ENCODE measurements at regions not wholly inside any gene's neighbourhood (a gene's known extent, or its start where the extent isn't known, plus 50 kb on each side); places are given as distances from the start of the nearest gene placed in this dataset.

DNA sequence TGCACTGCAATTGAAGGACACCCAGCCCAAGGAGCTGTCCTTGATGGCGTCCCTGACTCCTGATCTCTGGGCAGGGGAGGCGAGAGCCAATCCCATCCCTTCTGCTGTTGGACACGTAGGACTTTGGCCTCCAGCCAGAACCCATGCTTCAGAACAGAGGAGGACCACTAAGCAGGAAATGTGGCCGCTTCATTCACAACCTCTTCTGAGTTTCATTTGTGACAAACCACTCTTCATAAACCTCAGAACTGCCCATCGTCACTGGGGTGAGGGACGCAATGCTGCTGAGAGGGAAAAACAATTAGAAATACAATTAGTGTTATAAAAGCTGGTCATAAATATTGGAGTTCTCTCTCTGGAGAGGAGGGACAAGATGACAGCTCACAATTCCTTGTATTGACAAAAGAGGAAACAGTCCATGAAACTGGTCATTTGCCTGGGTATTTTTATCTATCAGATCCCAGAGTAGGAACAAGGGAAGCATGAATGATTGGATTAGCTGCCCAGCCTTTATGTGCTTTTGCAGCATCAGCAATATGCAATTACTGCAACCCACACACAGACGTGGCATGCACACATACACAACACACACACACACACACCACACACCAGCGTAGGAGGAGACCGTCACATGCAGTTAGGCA lies 216.5 kb upstream of the CADM1 start:
- TF ChIP-seq KMT2B (CRISPR knock-in tag; IDR thresholded peaks at IDR 0.05): no peak
- peak; percentile 55 for TF ChIP-seq MAFF (IDR thresholded peaks at IDR 0.05; ENCODE audit: low read depth, low read length)
- peak; percentile 67 to 73; a peak in 3 of 4 replicates for TF ChIP-seq MAFK (conservative IDR thresholded peaks at IDR 0.05 in 1 of 2, IDR thresholded peaks at IDR 0.05 in 1 of 2; ENCODE audit: low read length in 2 of 2)
- TF ChIP-seq ZNF337 (CRISPR knock-in tag; IDR thresholded peaks at IDR 0.05; ENCODE audit: borderline replicate concordance, low read depth): no peak
- no peak for TF ChIP-seq HOXA5 (CRISPR knock-in tag; IDR thresholded peaks at IDR 0.05)
- Histone ChIP-seq H3K27me3 (ENCODE audit: control insufficient read depth in 1 of 2, insufficient read depth in 2 of 2, low read length in 2 of 2) (peaks cover 0 to 9% of the 10 kb centered on the region in 2 experiments; a peak in 2 of 5 replicates), H2AFZ (ENCODE audit: low read length) (no peak overlapping the region), H3K9me3 (ENCODE audit: low read length) (peaks cover 6% of the 10 kb centered on the region; the same call in 1 of the 2 replicates), H3K9ac (ENCODE audit: insufficient read depth, low read depth, low read length) (no peak overlapping the region), H4K20me1 (ENCODE audit: insufficient read depth, low read length) (no peaks in the 10 kb centered on the region), H3K36me3 (replicated peaks in 1 of 2; ENCODE audit: control insufficient read depth in 1 of 2, insufficient read depth in 2 of 2, low read length in 2 of 2) (no peaks in the 10 kb centered on the region), H3K4me1 (ENCODE audit: insufficient read depth, low read length) (no peaks in the 10 kb centered on the region), H3K27ac (ENCODE audit: extremely low read length, insufficient read depth, low read length) (no peak overlapping the region), H3K4me3 (replicated peaks in 1 of 3; ENCODE audit: insufficient read depth in 1 of 3, low read depth in 2 of 3, low read length in 3 of 3) (no peak overlapping the region), H3K4me2 (ENCODE audit: low read depth, low read length) (no peak overlapping the region), H3K79me2 (ENCODE audit: insufficient read depth, low read length) (no peaks in the 10 kb centered on the region)
- DNase-seq (ENCODE audit: low spot score) (no peak), FAIRE-seq (no peak), ATAC-seq (no peak)
- ChIA-PET POLR2A (no interaction called here), CTCF (ENCODE audit: low intra/inter-chr PET ratio, low total read pairs) (no interaction called here)
- intact Hi-C loops (cut with micrococcal nuclease; ENCODE audit: unreplicated experiment): no loop called here
- in situ Hi-C loops (cut with HindIII; ENCODE audit: extremely low pct_ligation_motif_present, low pct_unique_long_range_greater_than_20kb): no loop called here
- WGBS (ENCODE audit: low lambda C conversion rate): 58% methylated on average over 7 of the region's 9 CpGs
- BruUV-seq (replicated peaks): no TSS peak

DNA sequence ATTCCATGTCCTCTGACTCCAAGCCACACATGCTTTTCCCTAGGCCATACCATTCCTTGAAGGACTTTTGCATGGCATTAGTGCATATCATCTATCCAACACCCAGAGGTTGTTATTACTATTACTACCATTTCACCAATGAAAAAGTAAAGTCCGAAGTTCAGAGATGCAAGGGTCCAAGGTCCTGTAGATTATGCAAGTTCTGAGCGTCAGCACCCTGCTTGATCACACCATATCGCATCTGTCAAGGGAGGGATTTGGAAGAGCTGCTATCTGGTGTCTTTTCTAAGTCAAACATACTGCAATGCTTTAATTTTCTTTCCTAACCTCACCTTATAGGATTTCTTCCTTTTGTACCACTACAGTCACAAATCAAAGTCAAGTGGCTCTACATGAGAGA lies 214.7 kb upstream of the CADM1 start:
- Histone ChIP-seq H3K4me1 (ENCODE audit: insufficient read depth, low read length) (no peaks in the 10 kb centered on the region), H2AFZ (ENCODE audit: low read length) (no peak overlapping the region), H3K4me3 (replicated peaks in 1 of 3; ENCODE audit: insufficient read depth in 1 of 3, low read depth in 2 of 3, low read length in 3 of 3) (no peak overlapping the region), H3K79me2 (ENCODE audit: insufficient read depth, low read length) (no peaks in the 10 kb centered on the region), H4K20me1 (ENCODE audit: insufficient read depth, low read length) (no peaks in the 10 kb centered on the region), H3K27me3 (ENCODE audit: control insufficient read depth in 1 of 2, insufficient read depth in 2 of 2, low read length in 2 of 2) (peaks cover 0 to 12% of the 10 kb centered on the region in 2 experiments; a peak in 3 of 5 replicates), H3K27ac (ENCODE audit: extremely low read length, insufficient read depth, low read length) (no peak overlapping the region), H3K9ac (ENCODE audit: insufficient read depth, low read depth, low read length) (no peak overlapping the region), H3K36me3 (replicated peaks in 1 of 2; ENCODE audit: control insufficient read depth in 1 of 2, insufficient read depth in 2 of 2, low read length in 2 of 2) (no peaks in the 10 kb centered on the region), H3K9me3 (ENCODE audit: low read length) (no peaks in the 10 kb centered on the region), H3K4me2 (ENCODE audit: low read depth, low read length) (no peak overlapping the region)
- WGBS (ENCODE audit: low lambda C conversion rate): 0% methylated on average over 3 of the region's 3 CpGs
- POLR2A ChIA-PET: no interaction called here
- CTCF ChIA-PET (ENCODE audit: low intra/inter-chr PET ratio, low total read pairs): no interaction called here
- ATAC-seq: no peak
- intact Hi-C loops (cut with micrococcal nuclease; ENCODE audit: unreplicated experiment) (no loop called here), in situ Hi-C loops (cut with HindIII; ENCODE audit: extremely low pct_ligation_motif_present, low pct_unique_long_range_greater_than_20kb) (no loop called here)
- DNase-seq (ENCODE audit: low spot score): no peak
- no TSS peak for BruUV-seq (replicated peaks)
- FAIRE-seq: no peak
- TF ChIP-seq, protein P1, sequence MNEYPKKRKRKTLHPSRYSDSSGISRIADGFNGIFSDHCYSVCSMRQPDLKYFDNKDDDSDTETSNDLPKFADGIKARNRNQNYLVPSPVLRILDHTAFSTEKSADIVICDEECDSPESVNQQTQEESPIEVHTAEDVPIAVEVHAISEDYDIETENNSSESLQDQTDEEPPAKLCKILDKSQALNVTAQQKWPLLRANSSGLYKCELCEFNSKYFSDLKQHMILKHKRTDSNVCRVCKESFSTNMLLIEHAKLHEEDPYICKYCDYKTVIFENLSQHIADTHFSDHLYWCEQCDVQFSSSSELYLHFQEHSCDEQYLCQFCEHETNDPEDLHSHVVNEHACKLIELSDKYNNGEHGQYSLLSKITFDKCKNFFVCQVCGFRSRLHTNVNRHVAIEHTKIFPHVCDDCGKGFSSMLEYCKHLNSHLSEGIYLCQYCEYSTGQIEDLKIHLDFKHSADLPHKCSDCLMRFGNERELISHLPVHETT (CRISPR knock-in tag; conservative IDR thresholded peaks at IDR 0.05): no peak
- TF ChIP-seq, protein P2, sequence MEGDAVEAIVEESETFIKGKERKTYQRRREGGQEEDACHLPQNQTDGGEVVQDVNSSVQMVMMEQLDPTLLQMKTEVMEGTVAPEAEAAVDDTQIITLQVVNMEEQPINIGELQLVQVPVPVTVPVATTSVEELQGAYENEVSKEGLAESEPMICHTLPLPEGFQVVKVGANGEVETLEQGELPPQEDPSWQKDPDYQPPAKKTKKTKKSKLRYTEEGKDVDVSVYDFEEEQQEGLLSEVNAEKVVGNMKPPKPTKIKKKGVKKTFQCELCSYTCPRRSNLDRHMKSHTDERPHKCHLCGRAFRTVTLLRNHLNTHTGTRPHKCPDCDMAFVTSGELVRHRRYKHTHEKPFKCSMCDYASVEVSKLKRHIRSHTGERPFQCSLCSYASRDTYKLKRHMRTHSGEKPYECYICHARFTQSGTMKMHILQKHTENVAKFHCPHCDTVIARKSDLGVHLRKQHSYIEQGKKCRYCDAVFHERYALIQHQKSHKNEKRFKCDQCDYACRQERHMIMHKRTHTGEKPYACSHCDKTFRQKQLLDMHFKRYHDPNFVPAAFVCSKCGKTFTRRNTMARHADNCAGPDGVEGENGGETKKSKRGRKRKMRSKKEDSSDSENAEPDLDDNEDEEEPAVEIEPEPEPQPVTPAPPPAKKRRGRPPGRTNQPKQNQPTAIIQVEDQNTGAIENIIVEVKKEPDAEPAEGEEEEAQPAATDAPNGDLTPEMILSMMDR (CRISPR knock-in tag; IDR thresholded peaks at IDR 0.05): no peak
- TF ChIP-seq ZKSCAN8 (CRISPR knock-in tag; IDR thresholded peaks at IDR 0.05; ENCODE audit: borderline replicate concordance) (no peak), ZNF20 (CRISPR knock-in tag; IDR thresholded peaks at IDR 0.05) (no peak), CEBPB (IDR thresholded peaks at IDR 0.05; ENCODE audit: borderline replicate concordance, low read depth, low read length) (no peak), NFYC (CRISPR knock-in tag; IDR thresholded peaks at IDR 0.05) (no peak), ZNF670 (CRISPR knock-in tag; IDR thresholded peaks at IDR 0.05; ENCODE audit: borderline replicate concordance) (no peak), KDM4B (CRISPR knock-in tag; IDR thresholded peaks at IDR 0.05) (no peak), YEATS2 (CRISPR knock-in tag; IDR thresholded peaks at IDR 0.05; ENCODE audit: borderline replicate concordance) (no peak), ZNF12 (CRISPR knock-in tag; IDR thresholded peaks at IDR 0.05) (no peak)

Data from HepG2 (cell line).